ENCODE measurements at regions not wholly inside any gene's neighbourhood (a gene's known extent, or its start where the extent isn't known, plus 50 kb on each side); places are given as distances from the start of the nearest gene placed in this dataset.

GRCh38 chr15:39312984-39313383, 267.9 kb upstream of the THBS1 start:
- no peak for DNase-seq (ENCODE audit: low spot score)

GRCh38 chr15:39313467-39313866, 267.4 kb upstream of the THBS1 start:
- no peak for DNase-seq (ENCODE audit: low spot score)

GRCh38 chr15:39313881-39314280, 267.0 kb upstream of the THBS1 start:
- DNase-seq (ENCODE audit: low spot score), result no peak

GRCh38 chr15:39315206-39315850, 265.6 kb upstream of the THBS1 start:
- DNase-seq (ENCODE audit: low spot score), result no peak

DNA sequence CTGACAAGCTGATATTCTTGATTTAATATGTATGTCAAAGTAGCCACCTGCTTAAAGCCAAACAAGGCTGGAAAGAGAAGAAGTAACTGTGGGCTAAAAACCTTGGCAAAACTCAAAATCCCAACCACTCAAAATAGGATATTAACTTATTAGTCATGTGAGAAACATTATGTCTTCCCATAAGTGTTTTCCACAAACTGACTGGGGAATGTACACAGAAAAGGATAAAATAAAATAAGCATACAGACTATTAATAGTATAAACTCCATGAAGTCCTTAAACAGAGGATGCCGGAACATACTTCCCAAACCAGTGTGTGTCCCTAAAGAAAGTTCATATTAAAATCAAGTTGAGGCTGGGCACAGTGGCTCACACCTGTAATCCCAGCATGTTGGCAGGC, 263.7 kb upstream of the THBS1 start:
- no peak for DNase-seq (ENCODE audit: low spot score)

DNA sequence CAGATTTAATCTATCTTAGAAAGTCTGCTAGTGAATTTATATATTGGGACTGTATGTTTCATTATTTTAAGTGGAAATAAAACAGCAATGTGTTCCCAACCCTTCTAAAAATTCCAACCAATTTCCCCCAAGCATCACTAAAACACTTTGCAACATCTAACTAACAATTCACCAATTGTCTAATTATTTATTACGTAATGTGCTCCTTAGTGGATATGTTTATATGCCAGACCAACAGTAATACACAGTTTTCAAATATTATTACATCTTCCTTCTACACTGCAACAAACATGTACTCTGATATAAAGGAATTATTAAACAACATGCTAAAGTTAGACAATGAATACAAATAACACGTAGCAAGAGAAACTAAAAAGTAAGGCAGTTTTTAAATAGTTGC, 262.6 kb upstream of the THBS1 start:
- no peak for DNase-seq (ENCODE audit: low spot score)

- no peak for DNase-seq (ENCODE audit: low spot score)
Observed at GRCh38 chr15:39320355-39320754, 260.5 kb upstream of the THBS1 start.

DNA sequence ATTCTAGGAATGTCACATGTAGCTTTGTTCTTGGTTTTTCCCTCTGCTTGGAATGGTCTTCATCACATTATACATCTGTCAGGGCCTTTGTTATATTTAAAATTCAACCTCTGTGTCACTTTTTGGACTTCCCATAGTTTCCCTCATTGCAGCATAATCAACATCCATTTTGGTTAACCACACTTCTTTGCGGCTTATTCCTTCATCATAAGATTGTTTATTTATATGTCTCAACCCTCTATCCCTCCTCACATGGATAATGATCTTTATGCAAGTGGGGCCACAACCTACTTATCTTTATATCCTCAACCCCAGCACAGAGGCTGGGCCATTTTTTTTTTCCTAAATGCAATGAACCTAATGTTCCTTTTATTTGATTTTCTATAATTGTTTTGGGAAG, 260.0 kb upstream of the THBS1 start:
- no peak for DNase-seq (ENCODE audit: low spot score)

GRCh38 chr15:39321977-39322376, 258.9 kb upstream of the THBS1 start:
- no peak for DNase-seq (ENCODE audit: low spot score)

DNA sequence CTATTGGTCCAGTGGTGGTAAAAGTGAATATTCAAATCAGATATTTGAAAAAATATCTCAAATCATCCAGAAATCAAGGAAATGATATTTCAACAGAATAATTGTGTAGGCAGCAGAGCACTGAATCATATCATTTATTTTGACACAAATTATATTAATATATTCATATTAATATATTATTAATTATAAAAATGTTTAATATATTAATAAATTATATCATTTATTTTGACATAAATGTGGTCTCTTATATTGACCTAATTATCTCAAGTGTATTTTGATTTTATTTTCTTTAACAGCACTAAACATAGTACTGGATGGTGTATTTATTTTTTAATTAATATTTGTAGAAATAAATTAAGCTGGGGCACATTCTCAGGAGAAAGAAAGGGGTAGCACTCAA, 257.7 kb upstream of the THBS1 start:
- no peak for DNase-seq (ENCODE audit: low spot score)

DNA sequence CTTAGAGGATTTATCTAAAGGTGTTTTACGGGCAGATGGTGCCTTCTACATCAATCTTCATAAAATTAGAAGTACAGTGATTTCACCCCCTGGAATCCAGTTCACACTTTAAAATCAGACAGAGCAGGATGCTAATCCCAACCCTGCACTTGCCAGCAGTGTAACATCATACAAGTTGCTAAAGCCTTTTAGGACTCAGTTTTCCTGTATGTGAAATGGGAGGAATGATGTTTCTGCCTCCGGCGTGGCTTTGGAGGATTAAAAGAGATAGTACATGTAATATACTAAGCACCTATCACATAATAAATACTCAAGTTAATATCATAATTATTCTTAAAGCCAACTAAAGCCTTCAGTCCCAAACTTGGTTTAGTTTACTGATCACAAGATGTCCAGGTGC, 257.2 kb upstream of the THBS1 start:
- no peak for DNase-seq (ENCODE audit: low spot score)

DNA sequence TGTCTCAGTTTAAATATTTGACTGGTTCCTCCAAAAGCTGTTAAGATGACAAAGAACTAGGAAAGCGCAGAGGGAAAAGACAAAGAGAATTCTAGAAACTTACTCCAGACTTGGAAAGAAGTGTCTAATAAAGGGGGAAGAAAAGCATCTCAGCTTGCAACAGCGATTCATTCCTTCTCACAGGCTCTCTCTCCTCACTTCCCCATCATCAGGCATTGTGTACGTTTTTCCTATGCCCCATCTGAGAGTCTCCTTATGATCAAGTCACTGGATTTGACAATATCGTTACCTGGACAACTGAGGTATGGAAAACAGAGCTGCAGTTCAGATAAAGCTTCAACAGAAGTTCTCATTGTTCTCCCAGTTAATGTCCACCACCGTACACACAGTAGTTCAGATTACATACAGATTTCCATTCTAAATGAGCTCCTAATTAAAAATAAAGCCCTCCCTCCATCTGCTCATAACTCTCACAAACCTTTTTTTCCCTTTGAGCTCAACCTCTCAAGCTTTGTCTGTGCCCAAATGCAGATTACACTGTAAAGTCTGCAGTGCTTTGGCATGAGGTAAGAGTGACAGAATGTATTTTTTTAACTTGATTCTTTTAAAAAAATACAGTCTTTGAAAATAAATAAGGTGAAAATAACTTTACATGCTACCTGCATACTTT, 254.4 kb upstream of the THBS1 start:
- no peak for DNase-seq (ENCODE audit: low spot score)

DNA sequence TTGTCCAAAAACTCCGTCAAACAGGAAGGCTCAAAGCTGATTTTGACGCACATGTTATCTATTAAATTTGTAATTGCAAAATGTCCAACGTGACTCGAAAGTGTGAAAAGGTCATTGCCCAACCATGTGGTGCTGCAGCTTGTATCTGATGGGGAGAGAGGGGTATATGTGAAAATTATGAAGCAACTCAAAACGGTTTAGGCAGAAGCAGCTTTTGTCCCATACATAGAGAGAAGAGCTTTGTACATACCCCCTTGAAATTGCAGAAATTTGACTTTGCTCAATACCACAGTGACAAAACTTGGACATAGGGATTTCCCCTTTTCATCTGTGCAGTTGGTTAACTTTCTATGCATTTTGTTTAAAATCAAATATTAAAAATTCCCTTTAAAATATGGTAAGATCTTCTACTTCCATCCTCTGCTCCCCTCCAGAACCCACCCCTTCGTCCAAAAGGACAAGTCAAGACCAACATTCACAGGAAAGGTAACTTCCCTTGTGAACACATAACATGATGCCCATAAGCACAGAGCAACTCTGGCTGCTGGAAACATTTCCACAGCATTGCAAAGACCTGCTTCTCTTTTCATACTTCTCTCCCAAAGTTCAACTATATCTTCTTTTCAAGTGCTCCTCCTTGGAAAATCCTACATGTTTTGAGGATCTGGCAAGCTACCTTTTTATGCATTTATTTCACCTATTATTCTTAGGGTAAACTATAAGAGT, 253.7 kb upstream of the THBS1 start:
- no peak for DNase-seq (ENCODE audit: low spot score)

GRCh38 chr15:39330061-39330460, 250.8 kb upstream of the THBS1 start:
- DNase-seq (ENCODE audit: low spot score), result no peak

- DNase-seq (ENCODE audit: low spot score), result no peak
Observed at GRCh38 chr15:39331584-39331983, 249.3 kb upstream of the THBS1 start.

DNA sequence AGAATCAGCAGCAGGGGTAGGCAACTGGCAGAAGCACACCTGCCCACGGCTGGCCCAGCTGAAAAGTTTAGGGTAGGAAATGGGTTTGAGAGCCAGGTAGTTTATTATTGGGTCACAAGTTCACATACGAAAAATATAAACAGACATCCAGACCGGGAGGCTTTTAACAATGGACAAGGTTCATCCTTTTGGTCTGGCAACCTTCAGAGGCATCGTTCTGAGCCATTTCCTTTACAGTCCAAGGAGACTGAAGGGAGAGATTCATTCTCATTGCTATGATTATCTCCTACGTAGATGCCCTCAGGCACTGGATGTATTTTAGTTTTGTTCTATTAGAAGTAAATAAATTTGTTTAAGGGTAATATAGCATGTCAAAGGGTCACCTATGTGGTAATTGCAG, 248.0 kb upstream of the THBS1 start:
- no peak for DNase-seq (ENCODE audit: low spot score)

GRCh38 chr15:39333393-39333792, 247.5 kb upstream of the THBS1 start:
- no peak for DNase-seq (ENCODE audit: low spot score)

DNA sequence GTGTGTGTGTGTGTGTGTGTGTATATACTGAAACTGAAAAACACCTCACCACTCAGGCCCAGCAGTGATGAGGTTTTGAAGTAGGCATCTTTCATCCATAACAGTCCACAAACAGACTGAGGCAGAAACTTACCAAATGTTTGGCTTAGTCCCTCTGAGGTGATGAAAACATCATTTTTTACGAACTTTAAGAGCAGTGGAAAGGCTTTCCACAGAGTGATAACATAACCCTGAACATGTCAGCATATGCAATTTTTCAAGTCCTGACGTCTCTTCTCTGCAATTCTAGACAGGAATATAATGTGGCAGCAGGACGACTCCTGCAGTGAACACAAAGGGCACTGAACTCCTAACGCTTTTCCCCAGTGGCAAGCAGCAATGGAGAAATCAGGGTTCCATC, 247.0 kb upstream of the THBS1 start:
- DNase-seq (ENCODE audit: low spot score), result no peak

- DNase-seq (ENCODE audit: low spot score), result no peak
Observed at GRCh38 chr15:39336926-39337325, 244.0 kb upstream of the THBS1 start.

DNA sequence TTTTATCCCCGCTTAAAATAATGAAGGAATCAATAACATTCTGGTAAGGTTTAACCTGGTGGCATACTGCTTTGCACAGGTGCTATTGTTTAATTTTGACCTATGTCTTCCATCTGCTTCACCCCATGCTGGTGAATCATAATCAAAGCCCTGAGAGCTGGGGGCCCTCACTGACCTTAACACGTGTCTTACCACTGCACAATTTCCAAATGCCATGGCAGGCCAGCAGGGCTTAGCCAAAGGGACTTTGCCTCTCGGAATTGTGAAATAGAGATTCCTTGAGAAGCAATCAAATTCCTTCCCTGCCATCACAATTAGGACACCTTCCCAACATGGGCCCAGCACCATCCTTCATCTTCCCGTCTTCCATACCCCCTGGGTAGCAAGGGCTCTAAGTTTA, 242.6 kb upstream of the THBS1 start:
- no peak for DNase-seq (ENCODE audit: low spot score)

DNA sequence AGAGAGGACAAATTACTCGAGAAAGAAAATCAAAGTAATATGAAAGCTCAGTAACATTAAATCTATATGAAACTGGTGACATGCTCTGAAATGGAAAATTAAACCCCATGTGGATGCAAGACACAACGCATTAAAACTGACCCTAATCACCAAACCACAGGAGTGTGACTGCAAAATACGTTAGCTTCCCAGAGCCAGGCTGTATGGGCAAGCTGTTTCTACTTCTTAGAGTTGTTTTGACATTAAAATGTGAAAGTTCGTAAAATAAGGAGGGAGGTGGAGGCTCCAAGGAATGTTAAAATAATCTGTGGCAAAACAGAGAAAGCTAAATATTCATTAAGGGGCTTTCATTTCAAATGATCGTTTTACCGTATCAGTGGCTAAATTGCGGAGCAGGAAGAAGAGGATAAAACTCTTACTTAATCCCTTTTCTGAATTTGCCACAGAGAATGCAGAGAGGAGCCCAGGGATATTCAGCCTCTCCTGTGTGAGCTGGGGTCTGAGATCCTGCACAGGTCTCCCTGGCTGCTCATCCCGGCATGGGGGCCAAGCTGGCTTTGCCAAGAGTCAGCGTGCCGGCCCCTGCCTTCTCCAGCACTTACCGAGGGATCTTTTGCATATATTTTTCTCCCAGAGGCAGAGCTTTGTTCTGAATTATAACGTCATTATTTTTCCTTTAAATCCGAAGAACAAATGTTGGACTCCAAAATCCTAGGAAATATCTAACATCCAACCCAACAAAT, 239.8 kb upstream of the THBS1 start:
- no peak for DNase-seq (ENCODE audit: low spot score)

DNA sequence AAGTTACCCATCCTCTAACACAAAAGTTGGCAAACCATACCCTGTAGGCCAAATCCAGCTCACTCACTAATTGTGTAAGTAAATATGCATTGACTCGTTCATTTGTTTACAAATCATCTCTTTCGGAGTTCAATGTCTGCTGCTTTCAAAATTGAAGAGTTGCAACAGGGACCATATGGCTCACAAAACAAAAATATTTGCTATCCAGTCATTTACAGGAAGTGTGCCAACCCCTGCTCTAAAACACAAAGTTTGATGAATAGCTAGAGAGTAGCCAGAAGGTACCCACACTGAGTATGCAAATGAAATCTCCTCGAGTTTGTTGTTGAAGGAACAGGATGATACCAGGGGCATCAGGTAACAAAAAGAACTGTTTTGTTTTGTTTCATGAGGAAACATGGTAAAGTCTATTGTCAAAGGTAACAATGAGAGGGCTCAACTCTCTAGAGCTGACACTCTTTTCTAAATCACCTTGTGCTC, 236.2 kb upstream of the THBS1 start:
- DNase-seq (ENCODE audit: low spot score), result no peak

DNA sequence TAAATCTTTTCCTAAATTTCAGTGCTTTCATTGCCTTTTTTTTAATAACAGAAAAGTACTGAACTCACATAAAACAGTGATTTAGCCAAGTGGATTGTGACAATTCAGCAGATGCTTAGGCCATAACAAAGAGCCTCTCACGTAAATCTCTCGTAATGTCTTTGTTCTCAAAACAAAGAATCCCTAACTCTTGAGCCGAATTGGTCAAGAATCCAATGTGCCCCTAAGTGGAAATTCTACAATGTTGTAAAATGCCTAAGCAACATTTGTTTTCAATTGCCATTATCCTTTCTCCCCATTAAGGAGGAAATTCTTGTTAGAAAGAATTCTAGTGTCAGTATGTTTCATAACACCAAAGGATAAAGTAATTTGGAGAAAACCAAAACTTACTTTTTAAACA, 235.7 kb upstream of the THBS1 start:
- DNase-seq (ENCODE audit: low spot score), result no peak
